Adrenal gland (tissue), 9 donors: ENCODE measurements at regions not wholly inside any gene's neighbourhood (a gene's known extent, or its start where the extent isn't known, plus 50 kb on each side); places are given as distances from the start of the nearest gene placed in this dataset.

Source experiments
- DNase-seq, 7 donors: peaks; one replicate each; pipeline ENCODE4 v3.0.0-alpha.2; 2019 to 2020
- H3K27ac ChIP-seq, 5 donors: fragments of 200-600 bp; sonication (generic) in 4 of 5; 1 replicate in 3 of 5; 2 replicates in 2 of 5; pipeline versions ENCODE4 v1.5.1 to v1.8.0; 2016 to 2020; ENCODE audit warnings: mild to moderate bottlenecking in 1 of 5
- H3K27me3 ChIP-seq: fragments of 200-600 bp; 2 replicates; pipeline ENCODE4 v1.8.0; 2021
- H3K36me3 ChIP-seq, 2 donors: fragments of 200-600 bp; replicated peaks in 1 of 2; 1 replicate in 1 of 2; 2 replicates in 1 of 2; pipeline versions ENCODE4 v1.5.1 to v1.8.0; 2018 to 2022
- H3K4me1 ChIP-seq, 2 donors: fragments of 200-600 bp; replicated peaks in 1 of 2; 1 replicate in 1 of 2; 2 replicates in 1 of 2; pipeline versions ENCODE4 v1.5.1 to v1.8.0; 2018 to 2021
- H3K4me3 ChIP-seq, 4 donors: fragments of 200-600 bp; sonication (generic) in 3 of 4; one replicate each; pipeline ENCODE4 v1.5.1; 2016 to 2018
- H3K9me3 ChIP-seq, 3 donors: fragments of 200-600 bp; sonication (generic) in 1 of 3; replicated peaks in 1 of 3; 1 replicate in 2 of 3; 2 replicates in 1 of 3; pipeline versions ENCODE4 v1.5.1 to v1.8.0; 2016 to 2021
- POLR2A ChIP-seq, 2 donors: fragments of 450-650 bp; IDR thresholded peaks; one replicate each; pipeline ENCODE4 v1.6.1; 2017; ENCODE audit warnings: antibody characterized with exemption in 2 of 2, mild to moderate bottlenecking in 2 of 2, moderate library complexity in 1 of 2
- WGBS, 4 donors: extraction: QIAGEN DNeasy Blood & Tissue Kit in 2 of 4; methylation state at CpG; one replicate each; pipeline versions ENCODE4 v1.1.5 to v1.1.7; 2013 to 2017; 5-methylcytosine and 5-hydroxymethylcytosine counted together
- intact Hi-C, 2 donors: fragments of 100-400 bp; cut with DNase I; formaldehyde crosslinking; loops; one replicate each; pipeline versions ENCODE4 v1.14.1 to v1.15.0; 2022 to 2023
- TF ChIP-seq, protein P1 (sequence below), 6 experiments: fragments of 450-650 bp in 4 of 6; fragments of 200-600 bp in 2 of 6; sonication (generic) in 1 of 6; IDR thresholded peaks; 1 replicate in 5 of 6; 2 replicates in 1 of 6; pipeline versions ENCODE4 v1.5.1 to v1.8.0; 2016 to 2021; ENCODE audit warnings: antibody characterized with exemption in 6 of 6, mild to moderate bottlenecking in 2 of 6, moderate library complexity in 1 of 6
- donor health status: healthy with polysubstance abuse.
- donor health status: Bipolar disorder and iron deficiency.
- donor health status: DM: yes; HTN: yes; CAD: no.
- donor health status: DM: no; HTN: no; CAD: no.
- donor health status: DM: no; HTN: no; CAD: no.

DNA sequence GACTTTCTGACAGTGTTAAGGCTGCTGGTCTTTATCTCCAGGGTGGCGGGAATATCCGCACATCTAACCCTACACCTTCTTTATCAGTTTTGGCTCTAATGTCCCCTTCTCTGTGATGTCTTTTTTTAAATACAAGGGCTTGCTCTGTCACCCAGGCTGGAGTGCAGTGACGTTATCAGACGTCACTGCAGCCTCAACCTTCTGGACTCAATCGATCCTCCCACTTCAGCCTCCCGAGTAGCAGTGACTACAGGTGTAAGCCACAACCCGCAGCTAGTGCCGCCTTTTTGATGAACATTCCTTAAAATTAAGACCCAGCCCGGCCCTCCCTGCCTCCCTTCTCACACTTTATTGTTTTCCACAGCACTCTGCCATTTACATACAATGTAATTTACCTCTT lies 120.1 kb upstream of the CDH4 start:
- intact Hi-C loops = no loop called here
- 79 to 86% (median 82%) methylated on average over 9 of the region's 9 CpGs for WGBS, 4 donors

DNA sequence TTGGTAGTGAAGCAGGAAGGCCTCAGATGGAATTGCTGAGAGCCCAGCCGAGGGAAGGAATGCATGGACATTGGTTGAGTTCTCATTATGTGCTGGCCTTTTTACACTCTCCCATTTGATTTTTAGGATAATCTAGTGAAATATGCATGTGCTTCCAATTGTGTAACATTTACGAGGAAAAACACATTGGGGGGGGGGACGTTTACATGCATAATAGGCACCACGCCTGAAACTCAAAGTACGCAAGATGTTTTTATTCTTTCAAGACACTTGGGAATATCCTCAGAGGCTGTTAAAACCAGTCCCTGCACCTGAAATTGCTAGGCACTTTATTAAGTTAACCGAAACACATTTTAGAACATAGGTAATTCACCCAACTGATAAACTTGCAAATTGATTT lies 118.5 kb upstream of the CDH4 start:
- no peak for DNase-seq
- no peaks in the 10 kb centered on the region for H3K4me1 ChIP-seq
- H3K27ac ChIP-seq = no peak overlapping the region
- peaks cover 12% of the 10 kb centered on the region for H3K27me3 ChIP-seq
- intact Hi-C loops = no loop called here
- 73 to 76% (median 73%) methylated on average over 6 of the region's 6 CpGs for WGBS, 4 donors
- no peaks in the 10 kb centered on the region for H3K36me3 ChIP-seq
- no peak for TF ChIP-seq POLR2A (IDR thresholded peaks at IDR 0.05)
- H3K4me3 ChIP-seq = no peak overlapping the region
- no peaks in the 10 kb centered on the region for H3K9me3 ChIP-seq

More for the DNA sequence above, 120.1 kb upstream of the CDH4 start:
- H3K9me3 ChIP-seq = no peaks in the 10 kb centered on the region
- TF ChIP-seq, protein P1, sequence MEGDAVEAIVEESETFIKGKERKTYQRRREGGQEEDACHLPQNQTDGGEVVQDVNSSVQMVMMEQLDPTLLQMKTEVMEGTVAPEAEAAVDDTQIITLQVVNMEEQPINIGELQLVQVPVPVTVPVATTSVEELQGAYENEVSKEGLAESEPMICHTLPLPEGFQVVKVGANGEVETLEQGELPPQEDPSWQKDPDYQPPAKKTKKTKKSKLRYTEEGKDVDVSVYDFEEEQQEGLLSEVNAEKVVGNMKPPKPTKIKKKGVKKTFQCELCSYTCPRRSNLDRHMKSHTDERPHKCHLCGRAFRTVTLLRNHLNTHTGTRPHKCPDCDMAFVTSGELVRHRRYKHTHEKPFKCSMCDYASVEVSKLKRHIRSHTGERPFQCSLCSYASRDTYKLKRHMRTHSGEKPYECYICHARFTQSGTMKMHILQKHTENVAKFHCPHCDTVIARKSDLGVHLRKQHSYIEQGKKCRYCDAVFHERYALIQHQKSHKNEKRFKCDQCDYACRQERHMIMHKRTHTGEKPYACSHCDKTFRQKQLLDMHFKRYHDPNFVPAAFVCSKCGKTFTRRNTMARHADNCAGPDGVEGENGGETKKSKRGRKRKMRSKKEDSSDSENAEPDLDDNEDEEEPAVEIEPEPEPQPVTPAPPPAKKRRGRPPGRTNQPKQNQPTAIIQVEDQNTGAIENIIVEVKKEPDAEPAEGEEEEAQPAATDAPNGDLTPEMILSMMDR (IDR thresholded peaks at IDR 0.05) = no peak
- no peak for TF ChIP-seq POLR2A (IDR thresholded peaks at IDR 0.05)
- H3K27ac ChIP-seq = no peak overlapping the region
- no peaks in the 10 kb centered on the region for H3K4me1 ChIP-seq
- H3K4me3 ChIP-seq = no peak overlapping the region
- peaks cover 12% of the 10 kb centered on the region for H3K27me3 ChIP-seq
- H3K36me3 ChIP-seq = no peaks in the 10 kb centered on the region
- DNase-seq = no peak

DNA sequence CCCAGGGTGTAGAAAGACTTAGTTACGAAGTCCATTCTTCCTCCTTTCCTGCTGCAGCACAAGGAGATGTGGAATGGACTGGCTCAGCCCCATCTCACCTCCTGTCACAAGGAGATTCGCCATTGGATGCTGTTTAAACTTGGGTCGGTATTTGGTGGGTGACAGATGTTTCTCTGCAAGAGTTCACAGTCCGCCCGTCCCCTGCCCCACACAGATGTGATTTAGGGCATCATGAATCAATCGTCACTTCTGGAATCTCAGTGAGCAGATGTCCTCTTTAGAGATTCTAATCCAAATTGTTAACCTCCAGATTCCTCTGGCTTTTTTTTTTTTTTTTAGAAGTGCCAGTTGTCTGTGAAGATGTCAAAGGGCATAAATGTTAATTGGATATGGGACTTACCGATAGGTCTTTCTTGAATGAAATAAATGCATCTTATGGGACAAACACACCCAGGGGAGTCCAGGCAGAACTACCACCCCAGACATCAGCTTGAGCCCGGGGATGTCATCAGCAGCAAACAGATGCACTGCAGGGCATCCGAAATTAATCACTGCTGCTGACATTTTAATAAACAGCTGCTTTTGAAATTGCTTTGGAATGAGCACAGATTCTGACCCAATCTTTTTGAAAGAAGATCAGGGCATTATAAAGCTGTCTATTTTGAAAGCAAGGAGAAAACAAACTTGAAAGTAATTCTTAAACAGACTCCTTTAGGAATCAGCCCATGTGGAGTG lies 117.6 kb upstream of the CDH4 start:
- no peak overlapping the region for H3K4me3 ChIP-seq
- intact Hi-C loops = no loop called here
- H3K9me3 ChIP-seq = no peaks in the 10 kb centered on the region
- WGBS, 4 donors = 19 to 35% (median 26%) methylated on average over 9 of the region's 9 CpGs
- H3K36me3 ChIP-seq = no peaks in the 10 kb centered on the region
- TF ChIP-seq, protein P1 (IDR thresholded peaks at IDR 0.05) = no peak
- TF ChIP-seq POLR2A (IDR thresholded peaks at IDR 0.05) = no peak
- H3K27me3 ChIP-seq = peaks cover 12% of the 10 kb centered on the region
- DNase-seq = no peak
- H3K27ac ChIP-seq = no peak overlapping the region
- H3K4me1 ChIP-seq = no peaks in the 10 kb centered on the region

DNA sequence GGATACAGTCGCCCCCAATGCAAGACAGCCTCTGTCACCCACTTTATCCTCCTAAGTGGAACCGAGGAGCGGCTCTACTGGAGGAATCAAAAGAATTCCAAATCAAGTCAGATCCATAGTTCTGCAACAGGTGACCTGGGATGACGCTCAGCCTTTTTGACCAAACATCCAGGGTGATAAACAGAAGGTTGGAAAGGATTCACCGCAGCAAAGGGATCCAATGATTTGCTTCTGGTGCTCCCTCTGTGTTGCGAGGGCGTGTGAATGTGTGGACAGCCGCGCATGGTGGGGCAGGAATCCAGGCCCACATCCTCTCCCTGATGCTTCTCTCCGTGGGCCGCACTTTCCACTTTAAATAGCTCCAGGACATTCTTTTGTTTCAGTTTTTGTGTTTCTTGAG lies 116.8 kb upstream of the CDH4 start:
- no peak overlapping the region for H3K4me3 ChIP-seq
- DNase-seq = no peak
- no peaks in the 10 kb centered on the region for H3K9me3 ChIP-seq
- no peaks in the 10 kb centered on the region for H3K4me1 ChIP-seq
- H3K27me3 ChIP-seq = peaks cover 12% of the 10 kb centered on the region
- TF ChIP-seq, protein P1 (IDR thresholded peaks at IDR 0.05) = no peak
- no peak for TF ChIP-seq POLR2A (IDR thresholded peaks at IDR 0.05)
- 69 to 81% (median 75%) methylated on average over 9 to 11 of the region's 11 CpGs for WGBS, 4 donors
- intact Hi-C loops = no loop called here
- no peak overlapping the region for H3K27ac ChIP-seq
- H3K36me3 ChIP-seq = no peaks in the 10 kb centered on the region

DNA sequence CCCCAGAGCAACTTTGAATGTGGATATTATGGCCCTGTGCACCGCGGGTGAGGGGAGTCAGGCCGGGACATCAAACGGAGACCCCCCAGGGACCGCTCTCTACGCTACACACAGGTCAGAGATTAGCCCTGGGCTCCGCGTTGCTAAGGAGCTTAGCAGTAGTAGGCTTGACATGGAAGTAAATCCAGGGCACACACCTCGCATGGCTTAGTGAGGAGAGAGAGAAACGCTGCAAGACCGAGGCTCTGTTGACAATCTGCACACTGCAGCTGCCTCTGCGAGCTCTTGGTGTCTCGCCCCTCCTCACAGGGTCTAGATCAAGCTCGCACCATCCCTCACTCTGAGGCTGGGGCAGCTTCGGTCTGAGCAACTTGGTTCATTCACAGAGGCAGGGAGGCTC lies 116.1 kb upstream of the CDH4 start:
- DNase-seq = no peak
- Histone ChIP-seq H3K4me3 (no peak overlapping the region), H3K4me1 (no peaks in the 10 kb centered on the region), H3K27ac (no peak overlapping the region), H3K9me3 (no peaks in the 10 kb centered on the region), H3K36me3 (no peaks in the 10 kb centered on the region), H3K27me3 (peaks cover 8% of the 10 kb centered on the region)
- intact Hi-C loops = no loop called here
- TF ChIP-seq, protein P1 (IDR thresholded peaks at IDR 0.05) = no peak
- TF ChIP-seq POLR2A (IDR thresholded peaks at IDR 0.05) = no peak
- 20 to 31% (median 23%) methylated on average over 5 to 15 of the region's 15 CpGs for WGBS, 4 donors
